ENCODE measurements at regions not wholly inside any gene's neighbourhood (a gene's known extent, or its start where the extent isn't known, plus 50 kb on each side); places are given as distances from the start of the nearest gene placed in this dataset.

DNA sequence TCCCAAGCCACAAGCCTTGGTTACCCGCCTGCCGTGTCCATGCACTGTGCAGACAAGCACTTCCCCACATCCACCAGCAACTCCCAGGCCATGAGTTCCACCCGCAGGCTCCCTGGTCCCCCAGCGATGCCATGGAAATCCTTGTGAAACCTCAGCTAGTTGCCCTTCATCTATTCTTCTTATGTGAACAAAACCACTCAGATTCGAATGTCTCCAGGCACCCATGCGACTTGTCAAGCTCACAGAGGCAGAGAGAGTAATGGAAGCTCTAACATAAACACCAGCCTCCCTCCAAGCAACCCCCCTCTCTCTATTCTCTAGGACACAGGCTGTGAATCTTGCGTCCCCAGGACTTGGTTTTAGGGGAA lies 182.6 kb downstream of the C16orf95 start:
- no peak overlapping the region for H3K18ac ChIP-seq (ENCODE audit: low read depth in 1 of 2, low read length in 2 of 2)
- WGBS = 62% methylated on average over 7 of the region's 7 CpGs

DNA sequence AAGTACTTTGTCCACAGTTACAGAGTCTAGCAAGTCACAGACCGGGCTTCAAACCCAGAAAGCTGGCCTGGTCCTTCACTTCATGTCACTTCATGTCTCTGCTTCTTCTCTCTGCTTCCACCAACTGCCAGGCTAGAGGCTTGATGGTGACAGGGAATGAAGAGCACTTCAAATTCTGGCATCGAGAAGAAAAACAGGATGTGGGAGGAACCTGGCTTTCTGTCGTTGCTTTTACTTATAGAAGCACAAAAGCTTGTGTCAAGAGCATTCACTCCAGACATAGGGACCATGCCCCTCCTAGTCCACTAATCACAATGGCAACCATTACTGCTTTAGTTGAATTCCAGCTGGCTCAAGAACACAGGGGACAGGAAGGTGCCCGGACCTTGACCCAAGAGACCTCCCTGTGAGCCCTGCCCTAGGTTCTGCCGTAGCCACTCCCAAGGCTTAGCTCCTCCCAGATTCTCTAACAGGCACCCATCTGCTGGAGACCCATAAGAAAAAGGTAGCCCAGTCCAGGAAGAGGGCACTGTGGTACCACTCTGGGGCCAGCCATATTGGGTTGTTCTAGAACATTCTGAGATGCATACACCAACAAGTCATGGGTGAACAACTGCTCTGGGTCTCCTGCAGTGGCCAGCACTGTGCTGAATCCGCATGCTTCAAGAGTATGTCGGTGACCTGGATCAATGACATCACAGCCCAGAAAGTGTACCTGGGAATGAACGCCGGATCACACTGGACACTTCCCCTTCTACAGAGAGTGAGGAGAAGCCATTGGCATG lies 181.8 kb downstream of the C16orf95 start:
- no peak overlapping the region for H2BK5ac ChIP-seq (ENCODE audit: low read depth, low read length, poor library complexity, severe bottlenecking)
- no peak overlapping the region for H2AK5ac ChIP-seq (ENCODE audit: low read length, severe bottlenecking)
- no peak overlapping the region for H3K9ac ChIP-seq (ENCODE audit: low read length)
- DNase-seq = no peak
- H3K36me3 ChIP-seq (ENCODE audit: control insufficient read depth in 1 of 2, insufficient read depth in 2 of 2, low read depth in 1 of 2, low read length in 2 of 2) = no peaks in the 10 kb centered on the region
- no peak overlapping the region for H2BK12ac ChIP-seq (ENCODE audit: low read length in 2 of 2)
- peaks cover 17% of the 10 kb centered on the region for H3K4me1 ChIP-seq (ENCODE audit: control insufficient read depth, insufficient read depth, low read depth, low read length)
- no peak overlapping the region for H3K4me2 ChIP-seq (ENCODE audit: low read length, poor library complexity, severe bottlenecking)
- no peak overlapping the region for H3K27ac ChIP-seq (ENCODE audit: low read length, poor library complexity, severe bottlenecking)
- H3K18ac ChIP-seq (ENCODE audit: low read depth in 1 of 2, low read length in 2 of 2) = no peak overlapping the region
- no peak overlapping the region for H4K91ac ChIP-seq (ENCODE audit: low read length)
- H3K4ac ChIP-seq (ENCODE audit: low read depth in 1 of 2, low read length in 2 of 2) = no peak overlapping the region
- H2BK120ac ChIP-seq (ENCODE audit: low read depth, low read length) = no peak overlapping the region
- no peak overlapping the region for H3K23ac ChIP-seq (ENCODE audit: low read length in 2 of 2)
- WGBS = 75% methylated on average over 8 of the region's 9 CpGs
- H2BK15ac ChIP-seq (ENCODE audit: low read depth, poor library complexity, severe bottlenecking) = no peak overlapping the region
- H3K27me3 ChIP-seq (ENCODE audit: control insufficient read depth in 1 of 2, insufficient read depth in 1 of 2, low read length in 2 of 2) = peaks cover 0 to 55% of the 10 kb centered on the region in 2 experiments
- H3K9me3 ChIP-seq (ENCODE audit: control insufficient read depth, low read length) = peaks cover 7% of the 10 kb centered on the region
- no peak overlapping the region for H4K8ac ChIP-seq (ENCODE audit: low read length)
- no peaks in the 10 kb centered on the region for H3K79me1 ChIP-seq (replicated peaks; ENCODE audit: low read length, poor library complexity, severe bottlenecking)
- H3K4me3 ChIP-seq (ENCODE audit: insufficient read depth in 1 of 2, low read depth in 1 of 2, low read length in 2 of 2) = no peak overlapping the region
- H2AFZ ChIP-seq (ENCODE audit: low read depth, low read length) = no peak overlapping the region
- no peak overlapping the region for H3K14ac ChIP-seq (ENCODE audit: low read length in 2 of 2)

More for the DNA sequence above, 182.6 kb downstream of the C16orf95 start:
- peaks cover 7% of the 10 kb centered on the region for H3K9me3 ChIP-seq (ENCODE audit: control insufficient read depth, low read length)
- H3K4me1 ChIP-seq (ENCODE audit: control insufficient read depth, insufficient read depth, low read depth, low read length) = peaks cover 24% of the 10 kb centered on the region
- no peak overlapping the region for H3K4ac ChIP-seq (ENCODE audit: low read depth in 1 of 2, low read length in 2 of 2)
- H2BK12ac ChIP-seq (ENCODE audit: low read length in 2 of 2) = no peak overlapping the region
- no peak overlapping the region for H4K91ac ChIP-seq (ENCODE audit: low read length)
- no peak overlapping the region for H3K4me3 ChIP-seq (ENCODE audit: insufficient read depth in 1 of 2, low read depth in 1 of 2, low read length in 2 of 2)
- H3K27me3 ChIP-seq (ENCODE audit: control insufficient read depth in 1 of 2, insufficient read depth in 1 of 2, low read length in 2 of 2) = peaks cover 0 to 54% of the 10 kb centered on the region in 2 experiments
- no peak overlapping the region for H3K9ac ChIP-seq (ENCODE audit: low read length)
- H3K23ac ChIP-seq (ENCODE audit: low read length in 2 of 2) = no peak overlapping the region
- no peak overlapping the region for H2AFZ ChIP-seq (ENCODE audit: low read depth, low read length)
- DNase-seq = no peak
- no peak overlapping the region for H4K8ac ChIP-seq (ENCODE audit: low read length)
- H3K36me3 ChIP-seq (ENCODE audit: control insufficient read depth in 1 of 2, insufficient read depth in 2 of 2, low read depth in 1 of 2, low read length in 2 of 2) = no peaks in the 10 kb centered on the region
- no peak overlapping the region for H2BK5ac ChIP-seq (ENCODE audit: low read depth, low read length, poor library complexity, severe bottlenecking)
- no peak overlapping the region for H3K27ac ChIP-seq (ENCODE audit: low read length, poor library complexity, severe bottlenecking)
- H2BK15ac ChIP-seq (ENCODE audit: low read depth, poor library complexity, severe bottlenecking) = no peak overlapping the region
- H2AK5ac ChIP-seq (ENCODE audit: low read length, severe bottlenecking) = no peak overlapping the region
- H3K79me1 ChIP-seq (replicated peaks; ENCODE audit: low read length, poor library complexity, severe bottlenecking) = no peaks in the 10 kb centered on the region
- H3K14ac ChIP-seq (ENCODE audit: low read length in 2 of 2) = no peak overlapping the region
- H2BK120ac ChIP-seq (ENCODE audit: low read depth, low read length) = no peak overlapping the region
- H3K4me2 ChIP-seq (ENCODE audit: low read length, poor library complexity, severe bottlenecking) = no peak overlapping the region

DNA sequence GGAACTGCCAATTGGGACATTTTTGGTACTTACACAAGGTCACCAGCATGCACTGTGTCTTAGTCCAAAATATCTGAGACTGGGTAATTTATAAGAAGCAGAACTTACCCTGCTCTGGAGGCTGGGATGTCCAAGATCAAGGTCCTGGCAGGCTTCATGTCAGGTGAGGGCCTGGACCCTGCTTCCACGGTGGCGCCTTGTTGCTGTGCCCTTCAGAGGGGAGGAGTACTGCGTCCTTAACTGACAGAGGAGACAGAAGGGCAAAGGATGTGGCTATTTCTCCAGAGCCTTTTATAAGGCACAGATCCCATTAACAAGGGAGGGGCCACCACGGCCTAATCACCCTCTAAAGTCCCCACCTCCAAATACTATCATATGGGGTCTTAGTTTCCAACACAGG lies 178.9 kb downstream of the C16orf95 start:
- Histone ChIP-seq H3K36me3 (ENCODE audit: control insufficient read depth in 1 of 2, insufficient read depth in 2 of 2, low read depth in 1 of 2, low read length in 2 of 2) (no peaks in the 10 kb centered on the region), H2AFZ (ENCODE audit: low read depth, low read length) (no peak overlapping the region), H3K4me3 (ENCODE audit: insufficient read depth in 1 of 2, low read depth in 1 of 2, low read length in 2 of 2) (no peak overlapping the region), H3K27ac (ENCODE audit: low read length, poor library complexity, severe bottlenecking) (no peak overlapping the region), H2BK15ac (ENCODE audit: low read depth, poor library complexity, severe bottlenecking) (no peak overlapping the region), H3K9ac (ENCODE audit: low read length) (no peak overlapping the region), H3K79me1 (replicated peaks; ENCODE audit: low read length, poor library complexity, severe bottlenecking) (no peaks in the 10 kb centered on the region), H3K18ac (ENCODE audit: low read depth in 1 of 2, low read length in 2 of 2) (no peak overlapping the region), H3K4me1 (ENCODE audit: control insufficient read depth, insufficient read depth, low read depth, low read length) (peaks cover 1% of the 10 kb centered on the region), H3K14ac (ENCODE audit: low read length in 2 of 2) (no peak overlapping the region), H4K91ac (ENCODE audit: low read length) (no peak overlapping the region), H3K27me3 (ENCODE audit: control insufficient read depth in 1 of 2, insufficient read depth in 1 of 2, low read length in 2 of 2) (peaks cover 0 to 32% of the 10 kb centered on the region in 2 experiments), H2BK120ac (ENCODE audit: low read depth, low read length) (no peak overlapping the region), H2AK5ac (ENCODE audit: low read length, severe bottlenecking) (no peak overlapping the region), H4K8ac (ENCODE audit: low read length) (no peak overlapping the region), H3K4ac (ENCODE audit: low read depth in 1 of 2, low read length in 2 of 2) (no peak overlapping the region), H3K9me3 (ENCODE audit: control insufficient read depth, low read length) (peaks cover 7% of the 10 kb centered on the region), H3K23ac (ENCODE audit: low read length in 2 of 2) (no peak overlapping the region), H2BK5ac (ENCODE audit: low read depth, low read length, poor library complexity, severe bottlenecking) (no peak overlapping the region), H3K4me2 (ENCODE audit: low read length, poor library complexity, severe bottlenecking) (no peak overlapping the region), H2BK12ac (ENCODE audit: low read length in 2 of 2) (no peak overlapping the region)
- no peak for DNase-seq
- WGBS = 90% methylated on average over 4 of the region's 4 CpGs

DNA sequence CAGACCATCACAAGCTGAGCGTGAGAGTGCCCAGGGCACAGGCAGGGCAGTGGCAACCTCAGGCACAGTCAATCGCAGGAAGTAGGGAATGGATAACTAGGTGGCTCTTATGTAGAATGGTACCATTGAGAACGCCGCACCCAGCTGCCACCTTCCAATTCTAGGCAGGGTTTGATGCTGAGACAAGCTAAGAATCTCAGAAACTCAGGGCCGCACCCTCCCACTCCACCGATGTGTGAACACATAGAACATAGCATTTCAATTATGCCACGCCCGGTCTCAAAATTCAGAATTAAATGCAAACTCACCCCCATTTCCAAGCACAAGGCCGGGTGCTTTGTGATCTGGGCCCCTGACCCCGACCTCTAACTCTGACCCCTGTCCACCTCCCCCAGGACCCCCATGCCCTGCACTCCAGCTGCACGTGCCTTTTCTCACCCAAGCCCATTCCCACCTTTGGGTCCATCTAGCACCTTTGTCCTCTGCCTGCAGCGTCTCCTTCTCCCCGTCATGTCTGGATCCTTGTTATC lies 178.4 kb downstream of the C16orf95 start:
- Histone ChIP-seq H2BK15ac (ENCODE audit: low read depth, poor library complexity, severe bottlenecking) (no peak overlapping the region), H4K8ac (ENCODE audit: low read length) (no peak overlapping the region), H3K9me3 (ENCODE audit: control insufficient read depth, low read length) (peaks cover 7% of the 10 kb centered on the region), H3K79me1 (replicated peaks; ENCODE audit: low read length, poor library complexity, severe bottlenecking) (no peaks in the 10 kb centered on the region), H4K91ac (ENCODE audit: low read length) (no peak overlapping the region), H3K4me1 (ENCODE audit: control insufficient read depth, insufficient read depth, low read depth, low read length) (peaks cover 6% of the 10 kb centered on the region), H3K18ac (ENCODE audit: low read depth in 1 of 2, low read length in 2 of 2) (no peak overlapping the region), H3K4ac (ENCODE audit: low read depth in 1 of 2, low read length in 2 of 2) (no peak overlapping the region), H3K14ac (ENCODE audit: low read length in 2 of 2) (no peak overlapping the region), H3K23ac (ENCODE audit: low read length in 2 of 2) (no peak overlapping the region), H2BK120ac (ENCODE audit: low read depth, low read length) (no peak overlapping the region), H2AFZ (ENCODE audit: low read depth, low read length) (no peak overlapping the region), H2BK12ac (ENCODE audit: low read length in 2 of 2) (no peak overlapping the region), H3K4me3 (ENCODE audit: insufficient read depth in 1 of 2, low read depth in 1 of 2, low read length in 2 of 2) (no peak overlapping the region), H3K9ac (ENCODE audit: low read length) (no peak overlapping the region), H3K27me3 (ENCODE audit: control insufficient read depth in 1 of 2, insufficient read depth in 1 of 2, low read length in 2 of 2) (peaks cover 0 to 27% of the 10 kb centered on the region in 2 experiments), H3K4me2 (ENCODE audit: low read length, poor library complexity, severe bottlenecking) (no peak overlapping the region), H2BK5ac (ENCODE audit: low read depth, low read length, poor library complexity, severe bottlenecking) (no peak overlapping the region), H3K36me3 (ENCODE audit: control insufficient read depth in 1 of 2, insufficient read depth in 2 of 2, low read depth in 1 of 2, low read length in 2 of 2) (no peaks in the 10 kb centered on the region), H3K27ac (ENCODE audit: low read length, poor library complexity, severe bottlenecking) (no peak overlapping the region), H2AK5ac (ENCODE audit: low read length, severe bottlenecking) (no peak overlapping the region)
- 87% methylated on average over 13 of the region's 13 CpGs for WGBS
- DNase-seq = no peak

All from mesenchymal stem cell (in vitro differentiated cells and primary cell).